Pancreas (tissue), 10 donors: ENCODE measurements at regions not wholly inside any gene's neighbourhood (a gene's known extent, or its start where the extent isn't known, plus 50 kb on each side); places are given as distances from the start of the nearest gene placed in this dataset.
"Not testable (repeated sequence)": the region's sequence is repeated elsewhere in the genome, so short reads cannot be mapped to it uniquely, and the experiment has no call there.

Source experiments
- ATAC-seq, 4 donors: fragments of 200-7000 bp; cut with Tn5 transposase; one replicate each; pipeline versions ENCODE4 v1.8.0 to v1.9.1; 2020; ENCODE audit warnings: mild to moderate bottlenecking in 4 of 4, moderate library complexity in 4 of 4
- DNase-seq, 6 donors: peaks; one replicate each; pipeline ENCODE4 v3.0.0-alpha.2; 2020
- FAIRE-seq: peaks from 2 replicates; lab custom pipeline; 2012; peaks lifted over from hg19 to GRCh38; lab: Jason Lieb, UNC
- H3K27ac ChIP-seq, 4 donors: fragments of 200-600 bp; sonication (generic); 1 replicate in 3 of 4; 2 replicates in 1 of 4; pipeline versions ENCODE4 v1.5.0 to v1.8.0; 2020
- H3K27me3 ChIP-seq, 4 donors: fragments of 200-600 bp; one replicate each; pipeline ENCODE4 v1.8.0; 2021
- H3K36me3 ChIP-seq, 3 donors: fragments of 200-600 bp; sonication (generic) in 1 of 3; one replicate each; pipeline versions ENCODE4 v1.5.0 to v1.8.0; 2020 to 2021
- H3K4me1 ChIP-seq, 3 donors: fragments of 200-600 bp; one replicate each; pipeline ENCODE4 v1.8.0; 2021
- H3K4me3 ChIP-seq, 4 donors: fragments of 200-600 bp; sonication (generic) in 2 of 4; one replicate each; pipeline versions ENCODE4 v1.5.0 to v1.8.0; 2020 to 2021
- H3K9me3 ChIP-seq, 4 donors: fragments of 200-600 bp; one replicate each; pipeline ENCODE4 v1.8.0; 2021
- WGBS, 2 donors: extraction: QIAGEN DNeasy Blood & Tissue Kit; methylation state at CpG; one replicate each; pipeline ENCODE4 v1.1.7; 2013; 5-methylcytosine and 5-hydroxymethylcytosine counted together
- intact Hi-C, 3 donors: fragments of 100-400 bp; cut with DNase I; formaldehyde crosslinking; loops; one replicate each; pipeline versions ENCODE4 v1.11.1 to v1.14.2; 2022
- donor health status: healthy with polysubstance abuse.
- donor health status: DM: no; HTN: no; CAD: no; lungs with moderate emphysema.
- donor health status: DM: no; HTN: no; CAD: no.
- donor health status: control.
- donor health status: control.
- donor health status: Bipolar disorder and iron deficiency.
- donor health status: DM: yes; HTN: yes; CAD: no.
- donor health status: DM: no; HTN: no; CAD: no.
- donor health status: DM: no; HTN: no; CAD: no.
- donor health status: DM: yes; HTN: yes; CAD: no.

DNA sequence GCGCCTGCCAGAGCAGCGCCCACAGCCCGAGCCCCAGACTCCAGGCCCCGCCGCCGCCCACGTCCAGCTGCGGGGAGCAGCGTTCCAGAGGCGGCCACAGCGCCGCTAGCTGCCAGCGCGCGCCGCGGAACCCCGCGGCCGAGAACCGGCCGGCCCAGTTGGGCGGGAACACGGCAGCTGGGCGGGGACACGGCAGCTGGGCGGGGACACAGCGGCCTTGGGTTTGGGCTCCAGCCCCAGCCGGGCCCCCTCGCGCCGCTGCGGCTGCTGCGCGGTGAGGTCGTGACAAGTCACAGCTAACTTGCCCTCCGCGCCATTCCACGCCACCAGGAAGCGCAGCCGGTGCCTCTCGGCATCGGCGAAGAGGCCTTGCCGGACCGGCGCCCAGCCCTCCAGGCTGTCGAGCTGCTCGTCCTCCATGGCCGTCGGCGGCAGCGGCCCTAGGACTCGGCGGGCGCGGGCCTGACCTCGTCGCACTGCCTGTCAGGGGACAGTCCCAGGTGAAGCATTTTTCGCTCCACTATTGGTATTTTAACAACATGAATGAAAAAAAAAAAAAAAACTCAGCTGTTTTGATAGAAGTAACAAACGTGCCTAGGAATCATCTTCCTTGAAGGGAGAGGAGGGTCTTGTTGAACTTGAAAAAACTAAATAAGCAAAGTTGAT lies 56.6 kb upstream of the GOLGA8N start:
- Histone ChIP-seq H3K27ac (peak overlapping the region; percentile 66 to 90 (median 82)), H3K4me3 (peak overlapping the region; percentile 30 to 55 (median 40))
- WGBS, 2 donors, result 0% methylated on average over 8 to 27 of the region's 61 CpGs
- H3K36me3 ChIP-seq, H3K4me1 ChIP-seq, FAIRE-seq, H3K9me3 ChIP-seq, intact Hi-C loops, H3K27me3 ChIP-seq: not testable (repeated sequence)
- ATAC-seq, result peak; percentile 93 to 99 (median 97)
- DNase-seq, result peak; percentile 35 to 81 (median 58)

DNA sequence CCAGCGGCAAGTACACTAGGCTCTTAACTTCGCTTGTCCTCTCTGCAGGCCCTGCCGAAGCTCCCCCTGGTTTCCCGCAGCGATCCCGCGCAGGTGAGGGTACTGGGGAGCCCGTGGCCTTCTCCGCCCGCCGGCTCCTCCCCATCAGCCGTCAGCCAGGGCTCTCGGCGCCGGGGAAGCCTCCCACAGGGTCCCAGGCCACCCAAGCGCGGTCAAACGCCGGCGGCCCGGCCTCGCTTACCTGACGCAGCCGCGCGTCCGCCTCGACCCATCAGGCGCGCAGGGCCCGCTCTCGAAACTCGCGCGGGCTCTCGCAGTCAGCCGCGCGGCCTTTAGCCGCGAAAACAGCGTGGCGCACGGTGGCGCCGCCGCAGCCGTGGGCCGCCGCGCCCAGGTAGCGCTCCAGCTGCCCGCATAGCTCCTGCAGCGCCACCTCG lies 57.2 kb upstream of the GOLGA8N start:
- no CpG with 5 or more reads among the region's 55 CpGs for WGBS, 2 donors
- intact Hi-C loops, FAIRE-seq, H3K4me3 ChIP-seq, H3K9me3 ChIP-seq, DNase-seq, H3K27ac ChIP-seq, H3K36me3 ChIP-seq, H3K27me3 ChIP-seq, H3K4me1 ChIP-seq: not testable (repeated sequence)
- peak in 3 of 4 donors; percentile 2 to 41 (median 32) for ATAC-seq

DNA sequence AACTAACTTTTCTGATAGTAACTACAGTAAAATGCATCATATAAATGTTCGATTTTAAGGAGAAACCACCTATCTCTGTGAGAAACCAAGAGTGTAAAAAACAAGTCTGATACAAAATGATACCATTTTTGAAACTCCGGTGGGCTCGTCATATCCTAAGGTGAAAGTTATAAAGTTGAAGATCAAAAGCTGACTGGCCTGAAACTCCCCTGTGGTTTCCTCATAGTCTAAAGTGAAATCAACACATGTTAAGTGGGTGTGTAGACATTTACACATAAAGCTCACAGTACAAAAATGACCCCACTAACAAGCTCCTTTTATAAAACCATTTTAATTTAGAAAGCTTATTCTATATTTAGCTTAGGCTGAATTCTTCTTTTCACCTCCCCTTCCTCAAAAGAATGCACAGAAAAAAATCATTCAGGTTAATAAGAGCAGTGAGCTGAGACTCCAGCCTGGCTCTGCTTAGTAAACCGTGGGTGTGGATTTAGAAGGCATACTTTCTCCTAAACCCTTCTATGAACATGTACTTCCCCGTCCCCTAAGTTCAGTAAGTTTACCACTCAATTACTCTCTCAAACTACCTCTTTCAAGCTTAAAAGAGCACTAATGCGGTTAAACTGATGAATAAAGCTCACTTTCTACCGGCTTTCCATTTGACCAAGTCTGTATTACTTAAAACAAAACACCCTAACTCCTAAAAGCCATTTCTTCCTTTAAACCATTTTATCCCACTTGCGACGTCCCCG lies 57.9 kb upstream of the GOLGA8N start:
- H3K27me3 ChIP-seq, H3K4me3 ChIP-seq, H3K36me3 ChIP-seq, H3K9me3 ChIP-seq, FAIRE-seq, DNase-seq, H3K27ac ChIP-seq, ATAC-seq, intact Hi-C loops, H3K4me1 ChIP-seq: not testable (repeated sequence)
- WGBS, 2 donors, result no CpG with 5 or more reads among the region's 10 CpGs

DNA sequence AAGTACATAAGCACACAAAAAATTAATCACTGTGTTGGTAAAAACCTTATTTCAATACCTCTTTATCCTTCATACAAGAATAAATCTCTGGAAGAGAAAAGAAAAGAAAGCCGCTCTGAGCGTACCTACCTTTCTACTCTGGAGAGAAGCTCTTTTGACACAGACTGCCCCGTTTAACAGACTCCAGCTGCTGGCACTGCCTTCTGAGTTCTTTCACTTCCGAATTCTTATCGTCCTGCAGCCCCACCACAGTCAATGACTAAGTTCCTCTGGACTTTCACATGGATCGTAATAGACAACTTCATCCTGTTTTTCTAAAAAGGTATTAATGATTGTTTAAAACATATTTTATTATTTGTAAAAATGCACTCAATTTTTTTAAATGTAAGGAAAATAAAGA lies 67.5 kb upstream of the GOLGA8O start:
- H3K9me3 ChIP-seq, ATAC-seq, FAIRE-seq, H3K36me3 ChIP-seq, H3K27ac ChIP-seq, H3K4me3 ChIP-seq, DNase-seq, intact Hi-C loops, H3K27me3 ChIP-seq, H3K4me1 ChIP-seq: not testable (repeated sequence)
- 83 to 94% methylated on average over 4 to 5 of the region's 6 CpGs for WGBS, 2 donors

DNA sequence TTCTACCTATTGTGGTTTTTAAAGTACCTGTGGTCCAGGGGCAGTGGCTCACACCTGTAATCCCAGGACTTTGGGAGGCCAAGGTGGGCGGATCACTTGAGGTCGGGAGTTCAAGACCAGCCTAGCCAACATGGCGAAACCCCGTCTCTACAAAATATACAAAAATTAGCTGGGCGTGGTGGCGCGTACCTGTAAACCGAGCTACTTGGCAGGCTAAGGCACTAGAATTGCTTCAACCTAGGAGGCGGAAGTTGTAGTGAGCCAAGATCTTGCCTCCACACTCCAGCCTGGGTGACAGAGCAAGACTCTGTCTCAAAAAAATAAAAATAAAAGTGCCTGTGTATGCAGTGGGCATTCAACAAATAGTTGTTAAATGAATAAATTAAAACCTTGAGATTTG lies 67.0 kb upstream of the GOLGA8O start:
- WGBS, 2 donors, result 87 to 96% methylated on average over 5 to 9 of the region's 9 CpGs
- FAIRE-seq, result not testable (repeated sequence)

DNA sequence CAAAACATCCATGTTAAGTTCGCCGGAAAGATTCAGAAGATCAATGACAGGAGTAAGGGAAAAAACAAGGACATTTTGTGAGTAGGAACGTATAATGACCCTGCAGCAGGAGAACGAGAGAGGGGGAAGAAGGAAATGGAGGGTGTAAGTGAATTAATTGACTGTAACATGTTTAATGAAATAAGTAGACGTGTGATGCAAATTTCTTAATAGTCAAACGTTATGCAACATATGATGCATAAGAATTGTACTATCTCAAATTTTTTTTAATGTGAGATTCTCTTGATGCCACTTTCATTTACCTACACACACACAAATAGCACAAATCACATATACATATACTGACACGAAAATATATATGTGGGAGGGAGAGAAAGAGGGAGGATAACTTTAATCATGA lies 63.5 kb upstream of the GOLGA8O start:
- FAIRE-seq, H3K27me3 ChIP-seq, intact Hi-C loops, H3K4me3 ChIP-seq, H3K36me3 ChIP-seq, H3K9me3 ChIP-seq, DNase-seq, ATAC-seq, H3K4me1 ChIP-seq, H3K27ac ChIP-seq: not testable (repeated sequence)
- 84 to 89% methylated on average over 5 to 7 of the region's 7 CpGs for WGBS, 2 donors

More for the DNA sequence above, 67.0 kb upstream of the GOLGA8O start:
- intact Hi-C loops, H3K4me1 ChIP-seq, H3K4me3 ChIP-seq, H3K27ac ChIP-seq, H3K9me3 ChIP-seq, H3K36me3 ChIP-seq, ATAC-seq, DNase-seq, H3K27me3 ChIP-seq: not testable (repeated sequence)

DNA sequence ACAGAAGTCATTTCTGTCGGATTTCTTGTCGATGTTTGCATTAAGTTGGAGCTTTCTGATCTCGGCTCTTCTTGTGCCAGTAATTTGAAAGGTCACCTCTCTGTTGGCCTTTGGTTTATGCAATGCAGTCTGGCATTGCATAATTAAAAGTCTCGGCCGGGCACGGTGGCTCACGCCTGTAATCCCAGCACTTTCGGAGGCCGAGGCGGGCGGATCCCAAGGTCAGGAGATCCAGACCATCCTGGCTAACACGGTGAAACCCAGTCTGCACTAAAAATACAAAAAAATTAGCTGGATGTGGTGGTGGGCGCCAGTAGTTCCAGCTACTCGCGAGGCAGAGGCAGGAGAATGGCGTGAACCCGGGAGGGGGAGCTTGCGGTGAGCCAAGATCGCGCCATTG lies 62.6 kb upstream of the GOLGA8O start:
- WGBS, 2 donors, result 91 to 93% methylated on average over 20 of the region's 20 CpGs

DNA sequence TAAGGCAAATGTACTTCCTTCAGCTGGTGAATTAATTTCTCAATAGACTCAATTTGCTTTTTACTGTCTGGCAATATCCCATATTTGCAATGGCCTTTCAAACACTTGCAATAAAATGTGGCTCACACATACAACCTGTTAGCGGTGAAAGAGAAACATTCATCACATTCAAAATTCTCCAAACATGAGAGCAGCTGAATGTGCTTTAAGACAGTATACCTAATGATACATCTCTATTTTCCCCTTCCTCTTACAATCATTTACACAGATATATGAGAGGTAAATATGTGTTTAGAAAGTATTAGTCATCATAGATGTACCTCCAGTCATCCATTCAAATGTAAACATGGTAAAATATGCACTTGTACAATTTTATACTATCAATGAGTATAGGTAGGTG lies 61.5 kb upstream of the GOLGA8O start:
- H3K27ac ChIP-seq, H3K9me3 ChIP-seq, ATAC-seq, H3K36me3 ChIP-seq, DNase-seq, FAIRE-seq, intact Hi-C loops, H3K27me3 ChIP-seq, H3K4me3 ChIP-seq, H3K4me1 ChIP-seq: not testable (repeated sequence)
- 92 to 94% methylated on average over 1 of the region's 1 CpG for WGBS, 2 donors

More for the DNA sequence above, 62.6 kb upstream of the GOLGA8O start:
- ATAC-seq, H3K9me3 ChIP-seq, H3K36me3 ChIP-seq, H3K27ac ChIP-seq, H3K4me3 ChIP-seq, H3K4me1 ChIP-seq, H3K27me3 ChIP-seq, DNase-seq, intact Hi-C loops, FAIRE-seq: not testable (repeated sequence)

DNA sequence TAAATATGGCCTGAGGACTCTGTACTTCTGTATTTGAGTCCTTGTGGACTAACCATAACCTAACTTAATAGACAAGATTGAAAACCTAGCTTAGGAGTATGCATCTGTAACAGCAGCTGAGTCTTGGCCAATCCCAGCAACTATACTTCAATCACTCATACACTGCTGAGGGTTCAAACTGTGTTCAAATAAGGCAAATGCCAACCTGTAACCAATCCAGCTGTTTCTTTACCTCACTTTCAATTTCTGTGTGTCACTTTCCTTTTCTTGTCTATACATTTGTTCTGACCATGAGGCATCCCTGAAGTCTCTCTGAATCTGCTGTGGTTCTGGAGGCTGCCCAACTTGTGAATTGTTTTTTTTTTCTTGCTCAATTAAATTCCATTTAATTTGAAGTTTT lies 57.9 kb upstream of the GOLGA8O start:
- H3K27me3 ChIP-seq, H3K36me3 ChIP-seq, FAIRE-seq, DNase-seq, intact Hi-C loops, H3K4me1 ChIP-seq, H3K9me3 ChIP-seq, H3K27ac ChIP-seq, H3K4me3 ChIP-seq, ATAC-seq: not testable (repeated sequence)

DNA sequence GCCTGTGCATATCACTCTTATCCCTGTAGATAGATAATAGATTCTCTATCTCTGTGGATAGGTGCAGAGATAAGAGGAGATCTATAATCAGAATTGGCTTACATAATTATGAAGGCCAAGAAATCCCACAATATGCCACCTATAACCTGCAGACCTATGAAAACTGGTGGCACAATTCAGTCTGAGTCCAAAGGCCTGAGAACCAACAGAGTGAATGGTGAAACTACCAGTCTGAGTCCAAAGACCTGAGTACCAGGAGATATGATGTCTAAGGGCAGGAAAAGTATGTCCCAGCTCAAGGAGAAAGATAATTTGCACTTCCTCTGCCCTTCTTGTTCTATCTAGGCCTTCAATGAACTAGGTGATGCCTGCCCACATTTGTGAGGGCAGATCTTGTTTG lies 54.6 kb upstream of the GOLGA8O start:
- DNase-seq, H3K27ac ChIP-seq, H3K27me3 ChIP-seq, H3K9me3 ChIP-seq, H3K4me3 ChIP-seq, H3K4me1 ChIP-seq, H3K36me3 ChIP-seq, intact Hi-C loops, FAIRE-seq, ATAC-seq: not testable (repeated sequence)

DNA sequence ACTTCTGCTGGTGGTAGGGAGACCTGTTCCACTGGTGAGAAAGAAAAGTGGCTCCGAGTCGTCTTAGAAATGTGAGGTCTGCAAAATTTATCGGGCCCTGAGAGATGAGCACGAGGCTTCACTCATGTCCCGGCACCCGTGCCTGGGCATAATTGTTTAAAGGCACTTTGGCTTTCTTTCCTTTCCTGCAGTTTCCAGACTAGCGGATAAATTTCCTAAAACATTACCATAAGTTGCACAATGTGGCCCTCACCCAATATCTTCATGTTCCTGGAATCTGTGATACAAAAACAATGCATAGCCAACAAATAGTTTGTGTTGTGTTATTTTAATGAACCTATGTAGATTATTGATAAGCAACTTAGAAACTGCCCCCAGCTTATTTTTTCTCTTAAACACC lies 52.6 kb upstream of the GOLGA8O start:
- WGBS, 2 donors, result no CpG with 5 or more reads among the region's 7 CpGs
- H3K4me3 ChIP-seq, H3K27ac ChIP-seq, DNase-seq, intact Hi-C loops, H3K36me3 ChIP-seq, ATAC-seq, H3K27me3 ChIP-seq, H3K4me1 ChIP-seq, FAIRE-seq, H3K9me3 ChIP-seq: not testable (repeated sequence)

DNA sequence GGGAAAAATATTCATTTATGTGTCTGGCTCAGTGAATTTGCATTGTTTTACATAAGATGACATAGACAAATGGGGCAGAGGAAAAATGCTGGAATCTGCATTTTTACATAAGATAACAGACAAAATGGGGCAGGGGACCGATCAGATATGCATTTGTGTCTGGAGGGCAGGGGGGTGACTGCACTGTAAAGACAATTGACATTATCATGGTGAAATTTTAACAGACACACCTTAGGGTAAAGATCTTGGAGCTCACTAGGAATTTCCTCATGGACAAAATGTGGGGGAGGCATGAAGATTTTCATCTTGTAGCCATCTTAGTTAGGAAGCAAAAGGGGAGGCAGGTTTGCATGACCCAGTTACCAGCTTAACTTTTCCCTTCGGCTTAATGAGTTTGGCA lies 51.4 kb upstream of the GOLGA8O start:
- intact Hi-C loops, H3K4me3 ChIP-seq, ATAC-seq, FAIRE-seq, H3K36me3 ChIP-seq, H3K27ac ChIP-seq, DNase-seq, H3K27me3 ChIP-seq, H3K4me1 ChIP-seq, H3K9me3 ChIP-seq: not testable (repeated sequence)
- WGBS, 2 donors, result no CpG with 5 or more reads among the region's 2 CpGs
